ENCODE measurements at regions not wholly inside any gene's neighbourhood (a gene's known extent, or its start where the extent isn't known, plus 50 kb on each side); places are given as distances from the start of the nearest gene placed in this dataset.
"Not testable (repeated sequence)": the region's sequence is repeated elsewhere in the genome, so short reads cannot be mapped to it uniquely, and the experiment has no call there.

- no peak for DNase-seq
Observed at GRCh38 chr10:33100781-33101391, 142.9 kb upstream of the ITGB1 start.

GRCh38 chr10:33099748-33100147 lies 141.7 kb upstream of the ITGB1 start:
- no peak for DNase-seq

GRCh38 chr10:33098951-33099663 lies 141.1 kb upstream of the ITGB1 start:
- DNase-seq, result no peak

GRCh38 chr10:33095867-33096815 lies 138.1 kb upstream of the ITGB1 start:
- no peak for DNase-seq

GRCh38 chr10:33094263-33095051 lies 136.4 kb upstream of the ITGB1 start:
- DNase-seq, result no peak

- DNase-seq, result no peak
Observed at GRCh38 chr10:33093362-33093761, 135.3 kb upstream of the ITGB1 start.

GRCh38 chr10:33092596-33092995 lies 134.6 kb upstream of the ITGB1 start:
- DNase-seq, result no peak

GRCh38 chr10:33091201-33091600 lies 133.2 kb upstream of the ITGB1 start:
- DNase-seq, result no peak

GRCh38 chr10:33088990-33089389 lies 131.0 kb upstream of the ITGB1 start:
- no peak for DNase-seq

GRCh38 chr10:33087922-33088321 lies 129.9 kb upstream of the ITGB1 start:
- DNase-seq, result no peak

GRCh38 chr10:33087152-33087551 lies 129.1 kb upstream of the ITGB1 start:
- DNase-seq, result no peak

GRCh38 chr10:33086100-33086499 lies 128.1 kb upstream of the ITGB1 start:
- no peak for DNase-seq

GRCh38 chr10:33085313-33085833 lies 127.3 kb upstream of the ITGB1 start:
- no peak for DNase-seq

GRCh38 chr10:33084453-33084852 lies 126.4 kb upstream of the ITGB1 start:
- DNase-seq, result no peak

GRCh38 chr10:33082373-33082895 lies 124.4 kb upstream of the ITGB1 start:
- no peak for DNase-seq

GRCh38 chr10:33080467-33080866 lies 122.4 kb upstream of the ITGB1 start:
- DNase-seq, result not testable (repeated sequence)

- no peak for DNase-seq
Observed at GRCh38 chr10:33074443-33074842, 116.4 kb upstream of the ITGB1 start.

- no peak for DNase-seq
Observed at GRCh38 chr10:33073641-33074415, 115.8 kb upstream of the ITGB1 start.

GRCh38 chr10:33071857-33072256 lies 113.8 kb upstream of the ITGB1 start:
- no peak for DNase-seq

- no peak for DNase-seq
Observed at GRCh38 chr10:33070101-33070500, 112.1 kb upstream of the ITGB1 start.

- DNase-seq, result no peak
Observed at GRCh38 chr10:33067917-33068316, 109.9 kb upstream of the ITGB1 start.
